CD4-positive, alpha-beta T cell (primary cell): ENCODE measurements at regions not wholly inside any gene's neighbourhood (a gene's known extent, or its start where the extent isn't known, plus 50 kb on each side); places are given as distances from the start of the nearest gene placed in this dataset.
A peak's percentile ranks its signal among the peaks of the same experiment; 100 is the strongest.

Experiments used
- ATAC-seq: fragments of 200-7000 bp; cut with Tn5 transposase; one replicate; pipeline ENCODE4 v1.10.0; 2022; ENCODE audit warnings: mild to moderate bottlenecking; ENCODE audit not compliant: poor library complexity
- CTCF ChIA-PET: fragments of 350-600 bp; sonication (Branson Sonifier 250); formaldehyde crosslinking; loops from one replicate; lab custom pipeline; 2021; ENCODE audit warnings: antibody characterized with exemption, inconsistent platforms; lab: Charles Lee
- POLR2A ChIA-PET: fragments of 350-600 bp; sonication (Branson Sonifier 250); formaldehyde crosslinking; loops from one replicate; lab custom pipeline; 2021; ENCODE audit warnings: antibody characterized with exemption, inconsistent platforms; lab: Charles Lee
- DNase-seq, 14 experiments: peaks; one replicate each; pipeline ENCODE4 v3.0.0-alpha.2; 2013 to 2020; ENCODE audit warnings: mixed read lengths in 2 of 14
- H3K27ac ChIP-seq, 2 donors: one replicate each; pipeline versions ENCODE4 v1.5.1 to v1.7.0; 2013; ENCODE audit warnings: low read length in 2 of 2, low read depth in 1 of 2, mild to moderate bottlenecking in 1 of 2
- H3K27me3 ChIP-seq, 2 experiments: 1 replicate in 1 of 2; 2 replicates in 1 of 2; pipeline versions ENCODE4 v1.6.1 to v1.7.0; 2013; ENCODE audit warnings: low read length in 2 of 2, control low read depth in 1 of 2, mild to moderate bottlenecking in 1 of 2, moderate library complexity in 1 of 2; ENCODE audit not compliant: insufficient read depth in 2 of 2, control insufficient read depth in 1 of 2
- H3K36me3 ChIP-seq: one replicate; pipeline ENCODE4 v1.6.1; 2013; ENCODE audit warnings: low read length, control low read depth; ENCODE audit not compliant: insufficient read depth
- H3K4me1 ChIP-seq: one replicate; pipeline ENCODE4 v1.6.1; 2013; ENCODE audit warnings: low read length, control low read depth; ENCODE audit not compliant: insufficient read depth
- H3K4me3 ChIP-seq: one replicate; pipeline ENCODE4 v1.5.1; 2013; ENCODE audit warnings: mild to moderate bottlenecking, low read length, moderate library complexity
- H3K9me3 ChIP-seq, 2 experiments: 1 replicate in 1 of 2; 2 replicates in 1 of 2; pipeline versions ENCODE4 v1.6.1 to v1.7.0; 2013; ENCODE audit warnings: low read length in 2 of 2, mild to moderate bottlenecking in 2 of 2, control low read depth in 1 of 2, moderate library complexity in 1 of 2; ENCODE audit not compliant: control insufficient read depth in 1 of 2, insufficient read depth in 1 of 2
- H3K27ac Mint-ChIP-seq: one replicate; pipeline ENCODE4 v1.8.0; 2020; ENCODE audit warnings: mixed read lengths
- H3K27me3 Mint-ChIP-seq: one replicate; pipeline ENCODE4 v1.8.0; 2021; ENCODE audit warnings: mixed read lengths
- H3K36me3 Mint-ChIP-seq: one replicate; pipeline ENCODE4 v1.8.0; 2021; ENCODE audit warnings: low read depth, mixed read lengths
- H3K4me1 Mint-ChIP-seq: one replicate; pipeline ENCODE4 v1.8.0; 2021; ENCODE audit warnings: low read depth, mixed read lengths
- H3K4me3 Mint-ChIP-seq: one replicate; pipeline ENCODE4 v1.8.0; 2020; ENCODE audit warnings: mild to moderate bottlenecking, mixed read lengths
- H3K9me3 Mint-ChIP-seq: one replicate; pipeline ENCODE4 v1.8.0; 2020; ENCODE audit warnings: mixed read lengths
- intact Hi-C, 2 experiments: fragments of 100-400 bp; cut with DNase I in 1 of 2; cut with micrococcal nuclease in 1 of 2; formaldehyde crosslinking; loops; one replicate each; pipeline versions ENCODE4 v1.15.1 to v1.9.0; 2023 to 2025; cut with DNase I, micrococcal nuclease
- TF ChIP-seq, protein P1 (sequence below): fragments of 200-600 bp; IDR thresholded peaks from one replicate; pipeline ENCODE4 v1.8.0; 2022; ENCODE audit warnings: antibody characterized with exemption, mild to moderate bottlenecking

DNA sequence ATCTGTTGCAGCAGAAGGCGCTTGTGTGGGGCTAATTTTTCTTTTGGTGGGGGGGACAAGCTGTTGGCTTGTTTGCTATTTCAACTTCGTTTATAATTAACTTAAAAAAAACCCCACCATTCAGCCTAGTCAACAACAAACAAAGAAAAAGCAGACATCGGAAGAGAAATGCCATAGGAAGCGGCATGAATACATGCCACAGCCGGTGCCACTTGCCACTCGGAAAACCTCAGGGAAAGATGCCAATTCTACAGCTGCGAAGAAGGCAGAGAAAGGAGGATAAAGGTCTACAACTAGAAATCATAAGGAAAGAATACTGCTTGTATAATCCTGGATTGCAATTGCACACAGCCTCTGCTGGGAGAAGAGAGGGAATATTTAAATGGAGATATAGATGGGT lies 254.4 kb upstream of the PMFBP1 start:
- ChIA-PET CTCF (no interaction called here), POLR2A (no interaction called here)
- Histone ChIP-seq H3K27ac (no peak overlapping the region), H3K27me3 (no peaks in the 10 kb centered on the region), H3K4me3 (no peak overlapping the region), H3K36me3 (no peaks in the 10 kb centered on the region), H3K4me1 (no peaks in the 10 kb centered on the region), H3K9me3 (peaks cover 8 to 9% of the 10 kb centered on the region in 2 experiments)
- no peak for DNase-seq
- Mint-ChIP-seq H3K27me3 (no peaks in the 10 kb centered on the region), H3K36me3 (peaks cover 23% of the 10 kb centered on the region), H3K4me1 (no peaks in the 10 kb centered on the region), H3K4me3 (no peak overlapping the region), H3K27ac (no peak overlapping the region), H3K9me3 (peaks cover 2% of the 10 kb centered on the region)
- no peak for ATAC-seq
- TF ChIP-seq, protein P1, sequence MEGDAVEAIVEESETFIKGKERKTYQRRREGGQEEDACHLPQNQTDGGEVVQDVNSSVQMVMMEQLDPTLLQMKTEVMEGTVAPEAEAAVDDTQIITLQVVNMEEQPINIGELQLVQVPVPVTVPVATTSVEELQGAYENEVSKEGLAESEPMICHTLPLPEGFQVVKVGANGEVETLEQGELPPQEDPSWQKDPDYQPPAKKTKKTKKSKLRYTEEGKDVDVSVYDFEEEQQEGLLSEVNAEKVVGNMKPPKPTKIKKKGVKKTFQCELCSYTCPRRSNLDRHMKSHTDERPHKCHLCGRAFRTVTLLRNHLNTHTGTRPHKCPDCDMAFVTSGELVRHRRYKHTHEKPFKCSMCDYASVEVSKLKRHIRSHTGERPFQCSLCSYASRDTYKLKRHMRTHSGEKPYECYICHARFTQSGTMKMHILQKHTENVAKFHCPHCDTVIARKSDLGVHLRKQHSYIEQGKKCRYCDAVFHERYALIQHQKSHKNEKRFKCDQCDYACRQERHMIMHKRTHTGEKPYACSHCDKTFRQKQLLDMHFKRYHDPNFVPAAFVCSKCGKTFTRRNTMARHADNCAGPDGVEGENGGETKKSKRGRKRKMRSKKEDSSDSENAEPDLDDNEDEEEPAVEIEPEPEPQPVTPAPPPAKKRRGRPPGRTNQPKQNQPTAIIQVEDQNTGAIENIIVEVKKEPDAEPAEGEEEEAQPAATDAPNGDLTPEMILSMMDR, result no peak
- intact Hi-C loops, result no loop called here

DNA sequence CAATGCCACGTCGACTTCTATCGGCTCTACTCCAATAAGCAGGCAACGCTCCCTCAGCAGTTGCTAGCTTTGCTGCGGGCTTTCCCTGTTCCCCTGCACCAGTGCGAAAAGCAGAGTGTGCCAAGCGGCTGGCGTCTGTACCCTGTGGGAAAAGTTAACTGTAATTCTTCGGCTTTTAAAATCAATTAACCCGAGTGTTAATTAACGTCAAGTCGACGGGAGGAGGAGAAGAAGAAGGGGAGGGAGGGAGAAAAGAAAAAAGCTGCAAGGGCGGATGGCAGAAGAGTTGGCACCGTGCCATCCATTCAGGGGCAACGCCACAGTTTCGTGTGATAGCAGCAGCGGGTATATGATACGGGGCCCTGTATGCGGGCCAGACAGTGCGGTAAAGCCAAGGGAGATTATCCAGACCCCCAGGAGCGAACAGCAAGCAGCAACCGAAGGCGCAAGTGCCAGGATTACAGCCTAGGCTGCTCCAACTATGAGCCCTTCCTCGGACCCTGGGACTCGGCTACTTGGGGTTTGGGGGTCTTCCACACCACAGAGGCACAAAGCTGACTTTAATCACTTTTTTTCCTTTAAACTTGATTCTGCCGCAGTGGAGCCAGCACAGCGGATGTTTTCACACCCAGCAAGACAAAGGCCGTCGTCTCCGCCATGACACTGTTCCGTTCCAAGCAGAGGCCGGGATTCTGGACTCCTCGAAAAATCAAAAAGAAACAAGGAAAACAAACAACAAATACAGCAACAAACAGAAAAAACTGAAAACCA lies 253.8 kb upstream of the PMFBP1 start:
- Mint-ChIP-seq H3K27ac (no peak overlapping the region), H3K4me3 (no peak overlapping the region), H3K27me3 (no peaks in the 10 kb centered on the region), H3K9me3 (peaks cover 4% of the 10 kb centered on the region), H3K36me3 (peaks cover 26% of the 10 kb centered on the region), H3K4me1 (no peaks in the 10 kb centered on the region)
- intact Hi-C loops, result no loop called here
- H3K27me3 ChIP-seq, result no peaks in the 10 kb centered on the region
- H3K36me3 ChIP-seq, result no peaks in the 10 kb centered on the region
- ChIA-PET POLR2A (no interaction called here), CTCF (no interaction called here)
- TF ChIP-seq, protein P1, result no peak
- ATAC-seq (no peak), DNase-seq (peak in 1 of 14 experiments; percentile 3)
- H3K4me3 ChIP-seq, result no peak overlapping the region
- H3K4me1 ChIP-seq, result no peaks in the 10 kb centered on the region
- no peak overlapping the region for H3K27ac ChIP-seq
- peaks cover 8 to 10% of the 10 kb centered on the region in 2 experiments for H3K9me3 ChIP-seq

DNA sequence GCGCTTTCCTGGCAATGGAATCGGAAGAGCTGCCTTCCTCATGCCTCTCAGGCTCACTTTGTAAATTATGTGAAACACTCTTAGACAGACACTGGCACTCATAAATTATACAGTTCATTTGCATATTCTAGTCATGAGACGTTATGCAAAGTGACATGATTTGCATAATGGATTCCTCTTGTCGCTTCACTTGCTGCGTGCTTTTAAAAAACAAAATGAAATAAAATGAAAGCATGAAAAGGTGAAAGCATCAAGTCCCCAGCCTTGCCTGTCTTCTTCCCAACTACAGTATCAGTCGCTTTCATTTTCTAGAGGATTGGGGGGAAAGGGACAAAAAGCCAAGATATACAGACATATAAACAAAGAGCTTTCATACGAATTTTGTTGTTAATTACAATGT lies 252.8 kb upstream of the PMFBP1 start:
- no peaks in the 10 kb centered on the region for H3K27me3 Mint-ChIP-seq
- DNase-seq, result no peak
- TF ChIP-seq, protein P1, result no peak
- no peak overlapping the region for H3K27ac ChIP-seq
- H3K36me3 Mint-ChIP-seq, result peaks cover 26% of the 10 kb centered on the region
- H3K9me3 ChIP-seq, result peaks cover 8 to 16% of the 10 kb centered on the region in 2 experiments
- ChIA-PET POLR2A (no interaction called here), CTCF (no interaction called here)
- intact Hi-C loops, result no loop called here
- H3K4me3 ChIP-seq, result no peak overlapping the region
- H3K36me3 ChIP-seq, result no peaks in the 10 kb centered on the region
- no peak for ATAC-seq
- H3K27ac Mint-ChIP-seq, result no peak overlapping the region
- no peak overlapping the region for H3K4me3 Mint-ChIP-seq
- no peaks in the 10 kb centered on the region for H3K4me1 ChIP-seq
- H3K4me1 Mint-ChIP-seq, result no peaks in the 10 kb centered on the region
- peaks cover 4% of the 10 kb centered on the region for H3K9me3 Mint-ChIP-seq
- no peaks in the 10 kb centered on the region for H3K27me3 ChIP-seq
